Erythroblast (primary cell): ENCODE measurements at regions not wholly inside any gene's neighbourhood (a gene's known extent, or its start where the extent isn't known, plus 50 kb on each side); places are given as distances from the start of the nearest gene placed in this dataset.
"Not testable (repeated sequence)": the region's sequence is repeated elsewhere in the genome, so short reads cannot be mapped to it uniquely, and the experiment has no call there.

ENCODE experiments used
- DNase-seq, 2 experiments: peaks; one replicate each; lab custom pipeline; 2025; lab: John Stamatoyannopoulos, UW
- GATA1 ChIP-seq: IDR thresholded peaks from 2 replicates; pipeline ENCODE4 v1.6.1; 2011; ENCODE audit warnings: low read depth, mild to moderate bottlenecking, control low read depth, low read length, moderate library complexity
- POLR2A ChIP-seq: IDR thresholded peaks from 2 replicates; pipeline ENCODE4 v1.6.1; 2011; ENCODE audit warnings: mild to moderate bottlenecking, low read length

DNA sequence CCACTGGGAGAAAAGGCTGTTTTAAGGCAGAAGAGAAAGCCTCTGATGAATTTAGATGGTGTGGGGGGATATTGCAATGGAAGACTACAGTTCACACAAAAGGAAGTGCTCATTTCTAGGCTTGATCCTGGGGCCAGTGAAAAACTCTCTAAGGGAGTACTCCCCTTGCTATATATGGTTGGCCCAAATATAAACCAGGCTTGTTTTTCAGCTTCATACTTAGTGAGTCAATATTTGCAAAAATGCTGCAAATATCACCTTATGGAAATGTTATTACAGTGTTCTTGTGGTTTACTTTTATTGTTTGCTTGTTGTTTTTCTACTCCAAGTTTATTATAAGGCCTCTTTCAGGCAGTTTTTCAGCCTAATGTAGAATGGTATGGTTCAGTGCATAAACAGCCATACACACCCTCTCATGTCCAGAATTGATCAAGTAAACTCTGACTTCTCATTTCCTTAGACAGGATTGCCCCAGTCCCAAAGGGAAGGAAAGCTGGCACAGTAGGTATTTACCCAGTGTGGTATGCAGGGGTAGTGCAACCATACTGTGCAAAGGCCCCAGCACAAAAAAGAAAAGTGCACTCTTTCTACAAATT, 115.1 kb downstream of the FEM1C start:
- DNase-seq = no peak
- TF ChIP-seq POLR2A = no peak
- no peak for TF ChIP-seq GATA1

DNA sequence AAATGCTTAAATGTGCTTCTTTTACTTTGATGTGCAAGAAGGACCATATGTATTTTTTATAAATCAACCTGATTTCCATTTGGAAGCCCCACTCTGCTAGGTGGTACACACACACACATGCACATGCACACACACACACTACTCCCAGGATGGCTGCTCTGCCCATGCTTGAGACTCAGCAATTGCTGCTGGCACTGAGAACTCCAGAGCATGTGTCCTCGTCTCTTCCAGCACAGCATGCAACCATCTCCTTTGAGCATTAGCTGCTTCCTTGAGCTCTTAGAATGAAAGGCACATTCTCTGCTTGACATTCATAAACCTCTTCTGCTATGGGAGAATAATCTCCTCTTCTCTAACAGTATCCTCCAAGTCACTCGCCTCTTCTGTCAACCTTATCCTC, 115.9 kb downstream of the FEM1C start:
- no peak for DNase-seq

GRCh38 chr5:115428248-115428647, 116.3 kb downstream of the FEM1C start:
- DNase-seq = no peak

More for the DNA sequence above, 115.9 kb downstream of the FEM1C start:
- no peak for TF ChIP-seq POLR2A
- no peak for TF ChIP-seq GATA1

GRCh38 chr5:115424446-115424845, 120.1 kb downstream of the FEM1C start:
- no peak for DNase-seq
- TF ChIP-seq GATA1 (no peak), POLR2A (no peak)

More at GRCh38 chr5:115428248-115428647, 116.3 kb downstream of the FEM1C start:
- TF ChIP-seq POLR2A = no peak
- no peak for TF ChIP-seq GATA1

DNA sequence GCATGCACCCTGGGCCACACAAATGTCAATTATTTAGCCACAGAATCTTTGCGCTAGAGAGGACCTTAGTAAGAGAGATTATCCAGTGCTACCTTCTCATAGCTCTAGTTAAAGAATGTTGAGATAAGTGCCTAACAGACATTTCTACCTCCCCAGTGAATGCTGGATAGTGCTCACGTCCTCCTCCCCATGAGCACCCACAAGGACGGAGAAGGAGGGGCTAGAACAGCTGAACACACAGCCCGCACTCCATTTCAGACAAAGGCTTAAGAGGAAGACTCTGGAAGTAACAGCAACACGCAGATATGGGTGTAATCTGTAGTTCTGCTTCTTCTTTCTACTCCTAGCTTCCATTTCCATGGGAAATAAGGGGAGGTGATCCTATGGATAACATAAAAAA, 120.5 kb downstream of the FEM1C start:
- TF ChIP-seq GATA1 = no peak
- no peak for TF ChIP-seq POLR2A
- no peak for DNase-seq

DNA sequence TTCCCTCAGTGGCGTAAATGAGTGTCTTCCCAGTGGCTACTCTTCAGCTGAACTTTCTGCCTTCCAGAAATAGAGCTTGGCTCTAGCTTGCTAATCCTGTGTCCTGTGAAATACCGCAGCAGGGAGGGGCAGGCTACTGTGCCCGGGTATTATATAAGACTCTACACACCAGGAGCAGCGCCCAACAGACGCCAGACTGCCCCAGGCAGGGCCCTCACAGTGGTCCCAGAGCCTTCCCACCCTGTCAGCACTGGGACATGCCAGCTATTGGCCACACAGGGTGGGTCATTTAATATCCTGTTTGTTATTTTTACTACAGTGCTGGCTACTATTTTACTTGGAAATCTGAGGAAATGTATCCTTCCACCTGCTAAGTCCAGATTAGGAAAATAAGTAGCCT, 121.0 kb downstream of the FEM1C start:
- no peak for TF ChIP-seq GATA1
- no peak for TF ChIP-seq POLR2A
- no peak for DNase-seq

DNA sequence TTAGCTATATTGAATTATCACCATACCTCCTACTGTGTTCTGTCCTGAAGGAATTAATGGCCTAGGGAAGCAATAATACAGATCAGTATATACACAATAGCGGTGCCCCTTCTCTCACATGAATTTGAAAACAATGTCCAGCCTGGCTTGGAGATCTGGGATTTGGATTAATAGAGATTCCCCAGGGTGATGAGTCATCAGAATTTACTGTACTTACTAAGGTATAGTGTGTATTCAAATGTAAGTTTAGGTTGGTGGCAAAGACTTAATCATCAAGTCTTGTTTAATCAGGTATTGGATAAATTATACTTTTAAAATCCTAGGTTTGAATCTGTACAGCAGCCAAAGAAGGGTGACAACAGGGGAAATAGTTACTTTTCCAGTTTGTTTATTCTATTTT, 121.5 kb downstream of the FEM1C start:
- no peak for DNase-seq
- no peak for TF ChIP-seq GATA1

- DNase-seq = not testable (repeated sequence)
These were observed 123.8 kb downstream of the FEM1C start for GRCh38 chr5:115420812-115421211.

DNA sequence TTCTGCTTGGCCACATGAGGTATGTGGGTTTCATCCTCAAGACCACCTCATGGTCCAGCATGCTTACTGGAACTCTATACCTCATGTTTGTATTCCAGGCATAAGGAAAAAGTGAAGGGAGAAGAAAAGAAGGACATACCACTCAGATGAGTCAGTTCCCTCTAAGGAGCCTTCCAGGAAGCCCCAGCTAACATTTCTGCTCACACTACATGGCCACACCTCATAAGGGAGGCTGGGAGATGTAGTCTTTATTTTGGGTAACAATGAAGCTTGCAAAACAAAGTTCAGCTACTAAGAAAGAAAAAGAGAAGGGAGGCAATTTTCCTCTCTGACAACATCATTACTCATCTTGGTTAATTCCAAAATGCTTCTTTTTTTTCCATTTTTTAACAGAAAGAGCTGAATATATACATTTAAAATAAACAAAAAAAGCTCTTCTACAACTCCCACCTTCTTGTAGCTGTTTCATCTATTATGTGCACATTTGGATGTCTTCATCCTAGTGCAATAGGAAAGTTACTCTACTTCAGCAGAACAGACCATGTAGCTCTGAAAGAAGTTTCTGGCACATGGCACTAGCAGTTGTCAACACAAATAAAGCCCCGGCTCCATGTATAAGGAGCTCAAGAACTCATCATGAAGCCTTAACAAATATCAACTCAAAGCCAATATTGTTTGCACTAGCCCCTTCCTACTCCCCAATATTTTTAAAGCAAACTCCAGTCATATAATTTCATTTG, 123.6 kb upstream of the CCDC112 start:
- no peak for DNase-seq

GRCh38 chr5:115418788-115419187, 122.3 kb upstream of the CCDC112 start:
- TF ChIP-seq GATA1 = no peak
- TF ChIP-seq POLR2A = no peak
- DNase-seq = no peak

More for the DNA sequence above, 123.6 kb upstream of the CCDC112 start:
- no peak for TF ChIP-seq POLR2A
- TF ChIP-seq GATA1 = no peak

- no peak for DNase-seq
- TF ChIP-seq POLR2A (no peak), GATA1 (no peak)
These were observed 120.6 kb upstream of the CCDC112 start for GRCh38 chr5:115417076-115417475.

- no peak for DNase-seq
- TF ChIP-seq POLR2A (no peak), GATA1 (no peak)
These were observed 118.7 kb upstream of the CCDC112 start for GRCh38 chr5:115415143-115415491.

DNA sequence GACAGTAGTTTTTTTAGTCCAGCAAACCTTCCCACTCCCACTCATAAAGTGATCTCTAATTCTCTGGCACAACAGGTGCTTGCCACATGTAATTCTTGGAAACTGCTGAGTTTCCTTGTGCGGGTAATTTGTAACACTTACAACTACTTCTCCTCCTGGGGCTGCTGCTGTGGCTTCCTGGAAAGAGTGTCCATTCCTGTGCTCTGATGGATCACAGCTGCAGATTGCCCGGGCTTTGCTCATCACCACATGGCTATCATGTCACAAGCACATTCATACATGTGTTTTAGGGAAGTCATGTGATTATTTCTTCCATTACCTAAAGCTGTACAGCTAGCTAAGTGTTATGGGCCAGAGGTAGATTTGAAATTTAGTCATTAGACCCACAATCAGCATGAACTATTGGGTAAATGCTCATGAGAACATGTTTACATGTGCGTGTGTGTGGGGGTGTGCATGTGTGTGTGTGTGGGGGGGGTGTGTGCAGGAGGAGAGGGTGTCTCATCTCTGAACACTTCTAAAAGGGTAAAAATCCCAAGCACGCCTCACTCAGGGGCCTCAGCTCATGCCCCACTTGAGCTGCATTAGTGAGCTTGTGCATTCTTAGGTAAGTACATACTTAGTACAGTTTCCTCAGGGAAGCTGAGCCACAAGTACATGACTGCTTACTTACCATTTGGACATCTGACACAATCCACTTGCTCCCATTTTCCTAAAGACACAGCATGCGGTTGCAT, 118.1 kb upstream of the CCDC112 start:
- no peak for DNase-seq
- no peak for TF ChIP-seq POLR2A
- TF ChIP-seq GATA1 = no peak

- no peak for DNase-seq
- TF ChIP-seq GATA1 (no peak), POLR2A (no peak)
These were observed 117.2 kb upstream of the CCDC112 start for GRCh38 chr5:115413651-115414050.
